Brain microvascular endothelial cell (primary cell): ENCODE measurements at regions not wholly inside any gene's neighbourhood (a gene's known extent, or its start where the extent isn't known, plus 50 kb on each side); places are given as distances from the start of the nearest gene placed in this dataset.

Experiments
- DNase-seq: peaks from one replicate; pipeline ENCODE4 v3.0.0-alpha.2; 2020
- H3K27ac ChIP-seq: fragments of 250-450 bp; sonication (Bioruptor Pico); 2 replicates; pipeline ENCODE4 v1.5.1; 2020; ENCODE audit warnings: mild to moderate bottlenecking, moderate library complexity
- H3K27me3 ChIP-seq: fragments of 250-450 bp; sonication (Bioruptor Pico); replicated peaks from 2 replicates; pipeline ENCODE4 v1.5.1; 2020; ENCODE audit warnings: mild to moderate bottlenecking
- H3K36me3 ChIP-seq: fragments of 250-450 bp; sonication (Bioruptor Pico); replicated peaks from 2 replicates; pipeline ENCODE4 v1.5.1; 2020; ENCODE audit warnings: mild to moderate bottlenecking
- H3K4me3 ChIP-seq: 2 replicates; pipeline ENCODE4 v1.5.1; 2011; ENCODE audit warnings: low read depth, mild to moderate bottlenecking, control low read depth, low read length, moderate library complexity
- in situ Hi-C: cut with HindIII; loops from 2 replicates; pipeline ENCODE4 v1.10.0; 2017; ENCODE audit warnings: low sequenced_read_pairs, low pct_ligation_motif_present
- TF ChIP-seq, protein P1 (sequence below): IDR thresholded peaks from 2 replicates; pipeline ENCODE4 v1.5.1; 2011; ENCODE audit warnings: low read depth, mild to moderate bottlenecking, moderate library complexity, low read length, control low read depth, inconsistent platforms; ENCODE audit errors: missing control alignments

DNA sequence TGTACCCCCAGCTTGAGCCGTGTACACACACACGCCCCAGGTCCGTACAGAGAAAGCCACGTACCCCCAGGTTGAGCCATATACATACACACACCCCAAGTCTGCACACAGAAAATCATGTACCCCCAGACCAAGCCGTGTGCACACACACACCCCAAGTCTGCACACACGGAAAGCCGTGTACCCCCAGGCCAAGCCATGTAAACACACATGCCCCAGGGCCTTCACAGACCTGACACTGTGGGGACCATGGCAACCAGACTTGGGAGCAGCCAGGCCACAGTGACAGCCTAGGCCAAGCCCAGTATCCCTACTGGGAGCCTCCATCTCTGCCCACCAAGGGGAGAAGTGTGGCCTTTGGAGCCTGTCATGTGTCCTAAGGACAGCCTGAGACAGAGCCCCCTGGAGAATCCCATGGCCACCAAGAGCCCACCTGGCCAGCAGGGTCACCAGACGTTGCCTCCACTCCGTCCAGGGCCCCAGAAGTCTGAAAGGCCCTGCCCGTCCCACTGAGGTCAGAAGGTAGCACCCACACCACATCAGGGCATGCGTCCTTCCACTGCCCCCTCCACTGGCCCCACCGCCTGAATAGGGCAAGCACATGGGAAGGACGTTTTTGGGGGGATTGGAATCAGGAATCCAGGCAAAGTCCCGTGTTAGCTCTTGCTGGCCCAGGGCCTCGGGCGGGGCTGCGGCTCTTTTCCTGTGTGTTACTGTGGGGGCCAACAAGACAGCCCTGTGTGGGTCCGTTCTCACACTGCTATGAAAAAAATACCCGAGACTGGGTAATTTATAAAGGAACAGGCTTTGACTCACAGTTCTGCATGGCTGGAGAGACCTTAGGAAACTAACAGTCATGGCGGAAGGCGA is 636.7 kb downstream of the TBC1D22A start:
- no peak overlapping the region for H3K4me3 ChIP-seq
- TF ChIP-seq, protein P1, sequence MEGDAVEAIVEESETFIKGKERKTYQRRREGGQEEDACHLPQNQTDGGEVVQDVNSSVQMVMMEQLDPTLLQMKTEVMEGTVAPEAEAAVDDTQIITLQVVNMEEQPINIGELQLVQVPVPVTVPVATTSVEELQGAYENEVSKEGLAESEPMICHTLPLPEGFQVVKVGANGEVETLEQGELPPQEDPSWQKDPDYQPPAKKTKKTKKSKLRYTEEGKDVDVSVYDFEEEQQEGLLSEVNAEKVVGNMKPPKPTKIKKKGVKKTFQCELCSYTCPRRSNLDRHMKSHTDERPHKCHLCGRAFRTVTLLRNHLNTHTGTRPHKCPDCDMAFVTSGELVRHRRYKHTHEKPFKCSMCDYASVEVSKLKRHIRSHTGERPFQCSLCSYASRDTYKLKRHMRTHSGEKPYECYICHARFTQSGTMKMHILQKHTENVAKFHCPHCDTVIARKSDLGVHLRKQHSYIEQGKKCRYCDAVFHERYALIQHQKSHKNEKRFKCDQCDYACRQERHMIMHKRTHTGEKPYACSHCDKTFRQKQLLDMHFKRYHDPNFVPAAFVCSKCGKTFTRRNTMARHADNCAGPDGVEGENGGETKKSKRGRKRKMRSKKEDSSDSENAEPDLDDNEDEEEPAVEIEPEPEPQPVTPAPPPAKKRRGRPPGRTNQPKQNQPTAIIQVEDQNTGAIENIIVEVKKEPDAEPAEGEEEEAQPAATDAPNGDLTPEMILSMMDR = no peak
- in situ Hi-C loops = no loop called here
- no peaks in the 10 kb centered on the region for H3K27me3 ChIP-seq
- H3K36me3 ChIP-seq = no peaks in the 10 kb centered on the region
- H3K27ac ChIP-seq = no peak overlapping the region
- no peak for DNase-seq

DNA sequence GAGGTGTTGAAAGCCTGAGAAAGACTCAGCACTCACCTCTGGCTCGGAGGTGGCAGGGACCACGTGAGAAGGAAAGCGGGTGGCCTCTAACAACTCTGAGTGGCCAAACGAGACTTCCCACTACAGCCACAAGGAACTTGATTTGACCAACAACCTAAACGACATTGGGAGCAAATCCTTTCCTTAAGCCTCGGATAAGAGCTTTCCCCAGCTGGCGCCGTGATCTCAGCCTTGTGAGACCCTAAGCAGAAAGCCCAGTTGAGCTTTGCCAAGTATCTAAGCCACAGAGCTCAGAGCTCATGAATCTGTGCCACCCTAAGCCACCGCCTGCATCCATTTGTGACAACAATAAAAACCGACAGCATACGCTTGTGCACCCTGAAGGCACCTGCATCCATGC is 636.0 kb downstream of the TBC1D22A start:
- no peaks in the 10 kb centered on the region for H3K27me3 ChIP-seq
- DNase-seq = no peak
- in situ Hi-C loops = no loop called here
- H3K36me3 ChIP-seq = no peaks in the 10 kb centered on the region
- TF ChIP-seq, protein P1 = no peak
- no peak overlapping the region for H3K4me3 ChIP-seq
- no peak overlapping the region for H3K27ac ChIP-seq

DNA sequence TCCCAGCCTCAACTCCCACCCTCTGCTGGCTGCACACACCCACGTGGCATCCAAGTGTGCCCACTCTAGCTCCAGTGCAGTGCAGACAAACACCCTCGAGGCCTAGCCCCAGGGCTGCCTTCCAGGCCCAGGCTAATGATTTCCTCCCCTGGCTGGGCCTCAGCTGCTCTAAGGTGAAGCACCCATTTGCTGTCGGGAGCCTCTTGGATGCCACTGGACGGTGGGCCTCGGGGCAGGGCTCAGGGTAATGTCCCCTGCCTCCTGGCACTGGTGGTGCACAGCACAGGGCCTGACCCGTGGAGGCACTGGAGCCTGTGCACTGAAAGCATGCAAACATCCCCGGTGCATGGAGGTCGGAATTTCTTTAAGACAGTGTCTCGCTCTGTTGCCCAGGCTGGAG is 635.2 kb downstream of the TBC1D22A start:
- H3K36me3 ChIP-seq = no peaks in the 10 kb centered on the region
- DNase-seq = no peak
- no peak overlapping the region for H3K27ac ChIP-seq
- in situ Hi-C loops = no loop called here
- no peak overlapping the region for H3K4me3 ChIP-seq
- no peaks in the 10 kb centered on the region for H3K27me3 ChIP-seq
- TF ChIP-seq, protein P1 = no peak

DNA sequence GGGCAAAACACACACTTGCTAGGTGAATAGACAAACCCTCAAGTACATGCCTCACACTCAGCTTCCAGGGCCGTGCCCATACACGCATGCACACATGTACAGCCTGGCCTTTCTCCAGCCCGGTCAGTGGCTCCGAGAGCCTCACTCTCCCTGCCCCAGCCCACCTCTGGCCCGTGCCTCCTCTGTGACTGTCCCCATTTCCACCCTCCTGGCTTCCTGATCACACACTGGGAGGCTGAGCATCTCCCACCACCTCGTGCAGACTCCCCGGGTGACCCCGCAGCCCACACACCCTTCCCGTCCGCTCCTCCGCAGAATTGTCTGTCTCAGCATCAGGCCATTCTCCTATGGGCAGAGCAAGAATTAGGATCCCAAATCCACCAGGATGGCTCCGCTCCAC is 634.1 kb downstream of the TBC1D22A start:
- Histone ChIP-seq H3K4me3 (no peak overlapping the region), H3K27me3 (no peaks in the 10 kb centered on the region), H3K36me3 (no peaks in the 10 kb centered on the region), H3K27ac (no peak overlapping the region)
- in situ Hi-C loops = no loop called here
- TF ChIP-seq, protein P1 = no peak
- DNase-seq = no peak

DNA sequence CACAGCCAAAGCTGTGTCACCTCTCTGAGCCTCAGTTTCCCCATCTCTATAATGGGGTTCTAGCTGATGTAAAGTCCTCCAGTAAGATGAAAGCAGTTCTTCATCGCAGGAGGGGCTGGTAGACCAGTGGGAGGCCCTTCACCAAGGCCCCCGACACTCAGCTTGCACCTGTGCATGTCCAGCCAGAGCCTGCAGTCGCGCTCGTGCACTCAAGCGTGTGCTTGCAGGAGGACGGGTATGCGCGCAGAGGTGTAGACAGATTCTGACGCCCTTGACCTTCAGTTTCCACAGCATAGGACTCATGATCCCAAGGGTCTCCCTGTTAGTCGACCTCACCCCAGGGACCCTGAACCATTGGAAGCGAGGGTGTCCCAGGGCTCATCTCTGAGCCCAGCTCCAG is 633.7 kb downstream of the TBC1D22A start:
- H3K4me3 ChIP-seq = no peak overlapping the region
- DNase-seq = no peak
- TF ChIP-seq, protein P1 = no peak
- H3K36me3 ChIP-seq = no peaks in the 10 kb centered on the region
- H3K27me3 ChIP-seq = no peaks in the 10 kb centered on the region
- no peak overlapping the region for H3K27ac ChIP-seq
- in situ Hi-C loops = no loop called here

DNA sequence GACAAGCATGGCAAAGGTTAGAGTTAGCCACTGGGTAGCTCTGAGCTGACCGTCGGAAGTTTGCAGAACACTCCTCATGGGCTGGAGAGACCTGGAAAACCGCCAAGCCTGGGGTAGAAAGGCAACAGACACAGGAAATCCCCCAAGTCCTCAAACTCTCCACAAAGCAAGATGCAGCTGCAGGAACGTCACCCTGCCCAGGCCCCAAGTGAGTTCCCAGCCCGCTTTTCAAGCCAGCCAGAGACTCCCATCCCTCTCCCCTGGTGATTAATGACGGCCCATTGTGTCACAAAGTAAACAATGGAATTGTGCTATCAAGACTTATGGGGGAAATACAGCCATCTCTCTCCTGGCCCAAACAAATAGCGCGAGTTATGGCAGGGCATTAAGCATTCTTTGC is 633.0 kb downstream of the TBC1D22A start:
- H3K27ac ChIP-seq = no peak overlapping the region
- no peak overlapping the region for H3K4me3 ChIP-seq
- no peaks in the 10 kb centered on the region for H3K36me3 ChIP-seq
- DNase-seq = peak; percentile 34
- TF ChIP-seq, protein P1 = no peak
- in situ Hi-C loops = no loop called here
- no peaks in the 10 kb centered on the region for H3K27me3 ChIP-seq
